GM10248 (cell line): ENCODE measurements at regions not wholly inside any gene's neighbourhood (a gene's known extent, or its start where the extent isn't known, plus 50 kb on each side); places are given as distances from the start of the nearest gene placed in this dataset.
"Not testable (repeated sequence)": the region's sequence is repeated elsewhere in the genome, so short reads cannot be mapped to it uniquely, and the experiment has no call there.

Experiments used
- CTCF ChIA-PET: fragments of 300-600 bp; sonication (Branson Sonifier 250); formaldehyde crosslinking; extraction: SDS; loops from one replicate; lab custom pipeline; 2021; ENCODE audit warnings: antibody characterized with exemption; lab: Yijun Ruan, JAX
- POLR2A ChIA-PET: fragments of 350-650 bp; sonication (Branson Sonifier 250); formaldehyde crosslinking; extraction: SDS; loops from one replicate; lab custom pipeline; 2020; ENCODE audit warnings: antibody characterized with exemption; lab: Yijun Ruan, JAX
- DNase-seq: peaks from one replicate; pipeline ENCODE4 v3.0.0; 2012; ENCODE audit errors: extremely low spot score
- TF ChIP-seq, protein P1 (sequence below): IDR thresholded peaks from 2 replicates; pipeline ENCODE4 v1.5.1; 2012; ENCODE audit warnings: mild to moderate bottlenecking, low read depth; ENCODE audit errors: extremely low read depth, missing control alignments, control extremely low read depth

DNA sequence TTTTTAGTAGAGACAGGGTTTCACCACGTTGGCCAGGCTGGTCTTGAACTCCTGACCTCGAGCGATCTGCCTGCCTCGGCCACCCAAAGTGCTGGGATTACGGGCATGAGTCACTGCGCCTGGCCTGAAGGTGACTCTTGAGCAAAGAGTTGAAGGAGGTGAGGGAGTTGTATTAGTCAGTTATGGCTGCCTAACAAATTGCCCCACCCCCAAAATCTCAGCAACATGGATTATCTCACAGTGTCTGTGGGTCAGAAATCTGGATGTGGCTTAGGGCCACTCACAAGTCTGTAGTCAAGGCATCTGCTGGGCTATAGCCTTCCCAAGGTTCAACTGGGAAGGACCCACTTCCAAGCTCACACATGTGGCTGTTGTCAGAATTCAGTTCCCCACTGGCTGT lies 52.8 kb upstream of the ADGRE5 start:
- ChIA-PET POLR2A (interaction anchor here (0.6 to 0.7 kb wide), 2 partner anchors 143 to 509 kb away, joined by 3 to 7 read pairs; no protein-coding TSS in a partner anchor), CTCF (no interaction called here)
- DNase-seq = no peak
- TF ChIP-seq, protein P1, sequence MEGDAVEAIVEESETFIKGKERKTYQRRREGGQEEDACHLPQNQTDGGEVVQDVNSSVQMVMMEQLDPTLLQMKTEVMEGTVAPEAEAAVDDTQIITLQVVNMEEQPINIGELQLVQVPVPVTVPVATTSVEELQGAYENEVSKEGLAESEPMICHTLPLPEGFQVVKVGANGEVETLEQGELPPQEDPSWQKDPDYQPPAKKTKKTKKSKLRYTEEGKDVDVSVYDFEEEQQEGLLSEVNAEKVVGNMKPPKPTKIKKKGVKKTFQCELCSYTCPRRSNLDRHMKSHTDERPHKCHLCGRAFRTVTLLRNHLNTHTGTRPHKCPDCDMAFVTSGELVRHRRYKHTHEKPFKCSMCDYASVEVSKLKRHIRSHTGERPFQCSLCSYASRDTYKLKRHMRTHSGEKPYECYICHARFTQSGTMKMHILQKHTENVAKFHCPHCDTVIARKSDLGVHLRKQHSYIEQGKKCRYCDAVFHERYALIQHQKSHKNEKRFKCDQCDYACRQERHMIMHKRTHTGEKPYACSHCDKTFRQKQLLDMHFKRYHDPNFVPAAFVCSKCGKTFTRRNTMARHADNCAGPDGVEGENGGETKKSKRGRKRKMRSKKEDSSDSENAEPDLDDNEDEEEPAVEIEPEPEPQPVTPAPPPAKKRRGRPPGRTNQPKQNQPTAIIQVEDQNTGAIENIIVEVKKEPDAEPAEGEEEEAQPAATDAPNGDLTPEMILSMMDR = no peak

DNA sequence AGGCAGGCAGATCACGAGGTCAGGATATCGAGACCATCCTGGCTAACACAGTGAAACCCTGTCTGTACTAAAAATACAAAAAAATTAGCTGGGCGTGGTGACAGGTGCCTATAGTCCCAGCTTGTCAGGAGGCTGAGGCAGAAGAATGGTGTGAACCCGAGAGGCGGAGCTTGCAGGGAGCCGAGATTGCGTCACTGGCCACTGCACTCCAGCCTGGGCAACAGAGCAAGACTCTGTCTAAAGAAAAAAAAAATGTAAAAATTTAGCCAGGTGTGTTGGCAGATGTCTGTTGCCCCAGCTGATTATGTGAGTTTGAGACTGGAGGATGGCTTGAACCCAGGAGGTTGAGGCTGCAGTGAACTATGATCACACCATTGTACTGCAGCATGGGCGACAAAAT lies 54.2 kb upstream of the ADGRE5 start:
- CTCF ChIA-PET = interaction anchor here (1.1 to 1.2 kb wide), 2 partner anchors 21 to 128 kb away, joined by 3 read pairs; no protein-coding TSS in a partner anchor
- DNase-seq, POLR2A ChIA-PET: not testable (repeated sequence)

DNA sequence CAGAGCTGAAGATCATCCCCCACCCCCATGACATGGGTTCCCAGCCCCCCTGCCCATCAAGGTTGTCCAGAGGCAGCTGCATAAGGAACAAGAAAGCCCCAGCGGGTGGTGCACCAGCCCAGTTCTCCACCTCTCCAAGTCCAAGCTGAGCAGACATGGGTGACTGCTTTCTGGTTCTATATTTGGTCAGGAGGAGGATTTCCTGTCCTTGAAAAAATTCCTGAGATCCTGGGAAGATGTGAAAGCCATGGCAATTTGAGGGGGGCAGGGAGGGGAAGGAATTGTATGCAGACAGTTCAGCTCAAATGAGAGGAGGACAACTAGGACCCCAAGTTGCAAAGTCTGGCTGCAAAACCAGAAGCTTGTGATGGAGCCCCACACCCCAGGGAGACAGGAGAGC lies 55.4 kb upstream of the ADGRE5 start:
- no peak for DNase-seq
- ChIA-PET POLR2A (no interaction called here), CTCF (interaction anchor here (1.1 kb wide), 1 partner anchor 22 kb away, joined by 4 read pairs; no protein-coding TSS in a partner anchor)
- TF ChIP-seq, protein P1 = no peak

DNA sequence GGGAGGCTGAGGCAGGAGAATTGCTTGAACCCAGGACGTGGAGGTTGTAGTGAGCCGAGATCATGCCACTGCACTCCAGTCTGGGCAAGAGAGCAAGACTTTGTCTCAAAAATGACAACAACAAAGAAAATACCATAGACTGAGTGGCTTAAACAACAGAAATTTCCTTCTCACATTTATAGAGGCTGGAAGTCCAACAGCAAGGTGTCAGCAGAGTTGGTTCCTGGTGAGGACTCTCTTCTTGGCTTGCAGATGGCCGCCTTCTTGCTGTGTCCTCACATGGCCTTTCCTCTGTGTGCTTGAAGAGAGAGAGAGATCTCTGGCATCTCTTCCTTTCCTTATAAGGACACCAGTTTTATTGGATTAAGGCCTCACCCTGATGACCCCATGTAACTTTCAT lies 56.1 kb upstream of the ADGRE5 start:
- TF ChIP-seq, protein P1 = no peak
- CTCF ChIA-PET = interaction anchor here (1.1 kb wide), 1 partner anchor 23 kb away, joined by 4 read pairs; no protein-coding TSS in a partner anchor
- DNase-seq = no peak
- POLR2A ChIA-PET = no interaction called here

DNA sequence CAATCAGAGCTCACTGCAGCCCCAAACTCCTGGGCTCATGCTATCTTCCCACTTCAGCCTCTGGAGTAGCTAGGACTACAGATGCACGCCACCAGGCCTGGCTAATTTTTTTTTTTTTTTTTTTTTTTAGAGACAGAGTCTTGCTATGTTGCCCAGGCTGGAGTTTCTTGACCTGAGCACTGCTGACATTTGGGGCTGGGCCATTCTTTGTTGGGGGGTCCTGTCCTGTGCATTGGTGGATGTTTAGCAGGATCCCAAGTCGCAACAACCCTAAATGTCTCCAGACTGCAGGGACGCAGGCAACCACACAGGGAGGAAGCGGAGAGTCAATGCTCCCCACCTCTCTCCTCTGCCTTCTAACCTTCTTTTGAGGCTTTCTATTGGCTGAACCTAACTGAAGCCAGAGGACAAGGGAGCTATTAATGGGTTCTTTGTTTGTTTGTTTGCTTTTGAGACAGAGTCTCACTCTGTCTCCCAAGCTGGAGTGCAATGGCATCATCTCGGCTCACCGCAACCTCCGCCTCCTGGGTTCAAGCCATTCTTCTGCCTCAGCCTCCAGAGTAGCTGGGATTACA lies 58.3 kb upstream of the ADGRE5 start:
- CTCF ChIA-PET = interaction anchor here (0.8 to 1.1 kb wide), 2 partner anchors 12 to 126 kb away, joined by 3 read pairs; no protein-coding TSS in a partner anchor
- POLR2A ChIA-PET = interaction anchor here (0.6 kb wide), 1 partner anchor 45 kb away, joined by 4 read pairs; no protein-coding TSS in a partner anchor
- no peak for DNase-seq
- TF ChIP-seq, protein P1 = no peak

DNA sequence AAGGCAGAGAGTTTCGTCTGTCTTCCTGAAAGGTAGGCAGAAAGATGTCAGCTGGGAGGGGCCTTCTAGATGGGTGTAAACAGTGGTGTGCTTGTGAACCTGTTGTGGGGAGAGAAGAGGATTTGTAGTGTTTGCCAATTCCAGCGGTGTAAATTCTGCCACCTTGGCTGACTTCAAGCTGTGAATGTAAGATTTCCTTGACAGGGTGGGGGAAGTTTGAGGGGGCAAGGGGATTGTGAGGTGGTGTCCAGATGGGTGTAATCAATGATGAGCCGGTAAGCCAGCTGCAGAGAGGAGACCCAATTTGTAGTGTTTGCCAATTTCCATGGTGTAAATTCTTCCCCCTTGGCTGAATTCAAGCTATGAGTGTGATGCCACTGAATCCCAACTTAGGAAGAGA lies 61.0 kb upstream of the ADGRE5 start:
- ChIA-PET CTCF (interaction anchor here (0.9 to 2.7 kb wide), 5 partner anchors 12 to 124 kb away, joined by 3 to 10 read pairs (median 4); no protein-coding TSS in a partner anchor), POLR2A (no interaction called here)
- TF ChIP-seq, protein P1 = no peak
- no peak for DNase-seq

DNA sequence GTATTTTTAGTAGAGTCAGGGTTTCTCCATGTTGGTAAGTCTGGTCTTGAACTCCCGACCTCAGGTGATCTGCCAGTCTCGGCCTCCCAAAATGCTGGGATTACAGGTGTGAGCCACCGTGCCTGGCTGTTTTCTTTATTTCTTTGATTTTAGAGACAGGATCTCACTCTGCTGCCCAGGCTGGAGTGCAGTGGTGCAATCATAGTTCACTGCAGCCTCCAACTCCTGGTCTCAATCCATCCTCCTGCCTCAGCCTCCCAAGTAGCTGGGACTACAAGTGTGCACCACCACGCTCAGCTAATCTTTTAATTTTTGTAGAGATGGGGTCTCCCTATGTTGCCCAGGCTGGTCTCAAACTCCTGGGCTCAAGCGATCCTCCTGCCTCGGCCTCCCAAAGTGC lies 61.5 kb upstream of the ADGRE5 start:
- DNase-seq, POLR2A ChIA-PET: not testable (repeated sequence)
- CTCF ChIA-PET = interaction anchor here (0.7 to 2.7 kb wide), 10 partner anchors 14 to 439 kb away, joined by 3 to 10 read pairs (median 4); no protein-coding TSS in a partner anchor
